ENCODE measurements at regions not wholly inside any gene's neighbourhood (a gene's known extent, or its start where the extent isn't known, plus 50 kb on each side); places are given as distances from the start of the nearest gene placed in this dataset.

DNA sequence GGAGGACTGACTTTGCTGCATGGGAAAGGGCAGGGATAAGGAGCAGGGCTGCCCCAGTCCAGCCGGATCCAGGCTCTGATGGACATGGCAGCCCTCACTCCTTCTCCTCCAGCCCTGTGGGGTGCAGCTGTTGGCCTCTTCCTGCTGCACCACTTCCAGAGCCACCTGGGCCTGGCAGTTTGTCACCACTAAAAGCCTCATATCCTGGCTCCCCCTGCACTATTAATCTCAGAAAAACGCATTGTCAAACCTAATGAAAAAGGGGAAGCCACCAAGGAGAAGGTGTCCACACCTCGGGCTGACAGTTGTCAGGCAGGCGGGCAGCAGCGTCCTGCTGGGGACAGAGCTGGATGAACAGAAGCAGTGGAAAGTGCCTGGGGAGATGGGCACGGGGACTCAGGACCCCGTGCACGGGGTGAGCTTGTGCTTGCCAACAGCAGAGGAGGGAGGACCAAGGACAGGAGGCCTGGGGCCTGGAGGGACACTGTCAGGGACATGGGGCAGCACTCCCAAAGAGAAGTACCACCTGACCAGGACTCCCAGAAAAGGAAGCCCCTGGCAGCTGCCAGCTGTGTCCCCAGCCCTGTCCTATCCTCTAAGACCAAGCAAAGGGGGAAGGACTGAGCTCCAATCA lies 151.1 kb upstream of the TSHZ3 start:
- Histone ChIP-seq H3K4me3 (no peak overlapping the region), H3K36me3 (no peaks in the 10 kb centered on the region), H3K9me3 (replicated peaks) (no peaks in the 10 kb centered on the region), H3K27me3 (replicated peaks) (no peaks in the 10 kb centered on the region; the same call in 1 of the 2 replicates), H3K4me1 (replicated peaks) (no peaks in the 10 kb centered on the region), H3K27ac (no peak overlapping the region)
- DNase-seq (ENCODE audit: low read depth in 1 of 2, low spot score in 2 of 2): peak in 1 of 2 experiments; percentile 33

DNA sequence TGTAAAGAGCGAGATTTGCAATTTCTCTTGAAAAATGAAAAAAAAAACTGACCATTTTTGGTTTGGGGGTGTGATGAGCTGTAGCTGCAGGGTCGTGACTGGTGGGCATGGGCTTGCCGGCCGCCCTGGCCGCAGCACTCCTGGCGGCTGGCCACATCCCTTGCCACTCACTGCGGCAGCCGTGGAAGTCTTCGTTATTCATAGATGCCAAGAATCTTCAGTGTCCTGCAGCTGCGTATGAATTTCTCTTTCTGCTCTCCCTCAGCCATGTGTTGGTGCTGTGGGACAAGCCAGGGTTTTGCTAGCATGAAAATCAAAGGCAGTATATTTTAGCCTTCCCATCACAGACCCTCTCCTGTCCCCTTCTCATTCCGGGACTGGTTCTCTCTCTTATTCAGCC lies 151.7 kb upstream of the TSHZ3 start:
- DNase-seq (ENCODE audit: low read depth in 1 of 2, low spot score in 2 of 2): peak in 1 of 2 experiments; percentile 12
- Histone ChIP-seq H3K4me1 (replicated peaks) (no peaks in the 10 kb centered on the region), H3K27me3 (replicated peaks) (no peaks in the 10 kb centered on the region)

DNA sequence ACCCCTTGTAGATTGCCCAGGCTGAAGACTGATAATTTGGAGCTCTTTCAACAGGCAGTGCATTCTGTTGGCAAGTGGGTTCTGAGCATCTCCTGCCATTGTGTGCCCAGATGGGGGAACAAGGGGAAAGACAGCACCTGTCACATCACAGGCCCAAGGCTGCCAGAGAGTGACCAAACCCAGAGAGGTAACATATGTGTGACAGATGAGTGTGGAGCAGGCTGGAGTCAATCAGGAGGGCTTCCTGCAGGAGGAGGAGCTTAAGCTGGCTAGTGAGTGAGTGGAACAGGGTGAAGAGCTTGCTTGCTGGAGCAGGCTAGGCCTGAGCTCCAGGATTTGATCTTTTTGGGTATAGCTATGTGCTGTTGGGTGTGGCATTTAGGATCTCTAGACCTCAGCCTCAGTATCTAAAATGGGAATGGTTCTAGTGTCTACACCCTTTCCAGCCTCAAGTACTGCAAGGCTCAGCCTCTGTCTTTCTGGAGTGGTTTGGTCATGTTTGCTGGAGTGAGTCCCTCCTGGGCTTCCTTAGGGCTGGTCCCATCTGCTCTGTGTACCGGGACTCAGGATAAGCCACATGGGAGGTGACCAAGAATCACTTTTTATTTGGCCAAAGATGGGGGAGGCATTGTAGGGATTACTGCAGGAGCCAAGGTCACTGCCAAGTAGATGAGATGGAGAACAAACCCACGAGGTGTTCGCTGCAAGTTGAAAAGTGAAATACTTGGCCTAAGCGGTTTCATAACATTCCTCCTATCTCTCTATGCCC lies 152.4 kb upstream of the TSHZ3 start:
- peak in 1 of 2 experiments; percentile 19 for DNase-seq (ENCODE audit: low read depth in 1 of 2, low spot score in 2 of 2)
- no peak overlapping the region for H3K4me3 ChIP-seq

More for the DNA sequence above, 151.7 kb upstream of the TSHZ3 start:
- Histone ChIP-seq H3K4me3 (no peak overlapping the region), H3K36me3 (no peaks in the 10 kb centered on the region), H3K9me3 (replicated peaks) (no peaks in the 10 kb centered on the region), H3K27ac (no peak overlapping the region)

DNA sequence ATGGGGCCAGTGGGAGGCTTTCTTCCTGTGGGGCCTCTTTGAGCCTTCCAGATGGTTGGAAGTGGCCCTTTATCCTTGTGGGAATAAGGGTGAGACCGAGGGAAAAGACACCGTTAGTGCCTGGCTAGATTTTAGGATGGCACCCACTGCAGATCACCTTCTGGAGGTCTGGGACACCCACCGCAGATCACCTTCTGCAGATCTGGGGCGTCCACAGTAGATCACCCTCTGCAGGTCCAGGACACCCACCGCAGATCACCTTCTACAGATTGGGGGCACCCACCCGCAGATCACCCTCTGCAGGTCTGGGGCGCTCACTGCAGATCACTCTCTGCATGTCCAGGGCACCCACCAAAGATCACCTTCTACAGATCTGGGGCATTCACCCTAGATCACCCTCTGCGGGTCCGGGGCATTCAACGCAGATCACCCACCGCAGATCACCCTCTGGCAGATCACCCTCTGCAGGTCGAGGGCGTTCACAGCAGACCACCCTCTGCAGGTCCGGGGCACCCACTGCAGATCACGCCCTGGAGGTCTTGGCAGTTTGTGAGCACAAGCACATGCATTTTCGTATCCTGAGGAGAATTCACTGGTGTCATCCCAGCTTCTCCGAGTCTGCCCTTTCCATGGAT lies 153.4 kb upstream of the TSHZ3 start:
- H3K27me3 ChIP-seq (replicated peaks): no peaks in the 10 kb centered on the region
- H3K4me1 ChIP-seq (replicated peaks): no peaks in the 10 kb centered on the region
- H3K4me3 ChIP-seq: no peak overlapping the region
- no peak overlapping the region for H3K27ac ChIP-seq
- no peaks in the 10 kb centered on the region for H3K36me3 ChIP-seq
- no peaks in the 10 kb centered on the region for H3K9me3 ChIP-seq (replicated peaks)
- DNase-seq (ENCODE audit: low read depth in 1 of 2, low spot score in 2 of 2): peak in 1 of 2 experiments; percentile 29

More for the DNA sequence above, 152.4 kb upstream of the TSHZ3 start:
- Histone ChIP-seq H3K27me3 (replicated peaks) (no peaks in the 10 kb centered on the region), H3K27ac (no peak overlapping the region), H3K4me1 (replicated peaks) (no peaks in the 10 kb centered on the region), H3K36me3 (no peaks in the 10 kb centered on the region), H3K9me3 (replicated peaks) (no peaks in the 10 kb centered on the region)

DNA sequence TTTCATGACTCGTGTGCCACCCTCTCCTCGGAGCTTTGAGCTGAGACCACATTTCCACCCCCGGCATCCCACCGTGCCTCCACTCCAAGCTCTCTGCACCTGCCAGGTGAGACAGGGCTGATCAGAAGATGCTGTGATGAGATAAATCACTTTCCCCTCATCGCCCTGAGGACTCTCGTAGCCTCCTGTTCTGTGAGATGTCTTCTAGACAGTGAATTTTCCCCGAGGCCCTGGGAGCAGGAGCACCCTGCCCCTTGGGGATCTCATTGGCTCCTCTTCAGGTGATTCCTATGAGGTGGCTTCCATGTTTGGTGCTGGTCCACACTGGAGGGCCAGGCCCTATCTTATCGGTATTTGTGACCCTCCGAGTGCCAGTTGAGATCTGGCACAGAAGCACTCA lies 154.0 kb upstream of the TSHZ3 start:
- Histone ChIP-seq H3K27me3 (replicated peaks) (no peaks in the 10 kb centered on the region), H3K4me3 (no peak overlapping the region), H3K27ac (no peak overlapping the region), H3K9me3 (replicated peaks) (no peaks in the 10 kb centered on the region), H3K36me3 (no peaks in the 10 kb centered on the region), H3K4me1 (replicated peaks) (no peaks in the 10 kb centered on the region)
- peak in 1 of 2 experiments; percentile 21 for DNase-seq (ENCODE audit: low read depth in 1 of 2, low spot score in 2 of 2)

DNA sequence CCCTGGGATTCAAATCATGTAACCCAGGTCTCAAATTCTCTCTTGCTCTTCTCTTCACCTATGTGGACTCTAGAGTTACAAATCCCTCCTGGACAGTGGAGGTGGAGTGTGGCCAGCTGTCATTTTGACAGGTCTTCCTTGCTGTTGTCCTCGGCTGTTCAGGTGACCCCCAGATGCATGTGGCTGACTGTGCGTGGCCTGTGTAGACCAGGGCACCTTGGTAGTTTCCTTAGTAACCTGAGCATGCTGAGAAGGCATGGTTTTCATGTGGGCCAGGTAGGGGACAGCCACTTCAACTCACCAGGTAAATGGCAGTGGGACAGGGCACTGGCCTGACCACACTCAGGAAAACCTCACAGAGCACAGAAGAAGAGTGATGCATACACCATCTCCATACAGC lies 155.0 kb upstream of the TSHZ3 start:
- no peaks in the 10 kb centered on the region for H3K27me3 ChIP-seq (replicated peaks)
- H3K4me1 ChIP-seq (replicated peaks): no peaks in the 10 kb centered on the region
- DNase-seq (ENCODE audit: low read depth in 1 of 2, low spot score in 2 of 2): peak in 1 of 2 experiments; percentile 19
- no peak overlapping the region for H3K4me3 ChIP-seq
- no peaks in the 10 kb centered on the region for H3K36me3 ChIP-seq
- H3K27ac ChIP-seq: no peak overlapping the region
- H3K9me3 ChIP-seq (replicated peaks): no peaks in the 10 kb centered on the region

DNA sequence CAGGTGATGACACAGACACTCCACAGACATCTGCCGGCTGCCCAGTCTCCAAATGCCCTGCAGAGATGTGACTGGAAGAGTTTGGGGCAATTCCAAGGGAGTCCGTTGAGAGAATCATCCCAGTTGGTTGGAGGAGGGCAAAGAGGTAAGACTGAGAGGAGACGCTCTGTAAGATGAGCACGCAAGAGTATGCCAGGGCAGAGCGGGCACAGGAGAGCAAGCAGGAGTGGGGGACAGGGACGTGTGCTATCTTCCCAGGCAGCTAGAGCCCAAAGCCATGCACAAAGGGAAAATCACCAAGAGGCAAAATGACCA lies 156.3 kb upstream of the TSHZ3 start:
- Histone ChIP-seq H3K27me3 (replicated peaks) (no peaks in the 10 kb centered on the region), H3K27ac (no peak overlapping the region), H3K4me1 (replicated peaks) (no peaks in the 10 kb centered on the region), H3K4me3 (no peak overlapping the region), H3K36me3 (no peaks in the 10 kb centered on the region), H3K9me3 (replicated peaks) (no peaks in the 10 kb centered on the region)
- DNase-seq (ENCODE audit: low read depth in 1 of 2, low spot score in 2 of 2): no peak

DNA sequence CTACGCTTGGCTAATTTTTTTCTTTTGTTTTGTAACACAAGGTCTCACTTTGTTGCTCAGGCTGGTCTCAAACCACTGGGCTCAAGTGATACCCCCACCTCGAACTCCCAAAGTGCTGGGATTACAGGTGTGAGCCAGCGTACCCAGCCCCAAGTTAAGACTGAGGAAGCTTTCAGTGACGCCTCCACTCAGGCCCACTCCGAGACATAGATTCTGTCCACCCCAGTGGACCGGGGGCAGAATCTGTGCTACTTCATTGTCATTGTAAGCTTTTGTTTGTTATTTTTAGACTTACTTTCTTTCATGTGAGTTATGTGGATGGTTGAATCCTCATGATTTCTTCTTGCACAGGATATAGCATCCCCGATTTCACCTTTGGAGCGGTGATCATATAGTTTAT lies 156.9 kb upstream of the TSHZ3 start:
- peak in 1 of 2 experiments; percentile 9 for DNase-seq (ENCODE audit: low read depth in 1 of 2, low spot score in 2 of 2)
- Histone ChIP-seq H3K9me3 (replicated peaks) (no peaks in the 10 kb centered on the region), H3K27ac (no peak overlapping the region), H3K4me3 (no peak overlapping the region), H3K36me3 (no peaks in the 10 kb centered on the region), H3K27me3 (replicated peaks) (no peaks in the 10 kb centered on the region), H3K4me1 (replicated peaks) (no peaks in the 10 kb centered on the region)

DNA sequence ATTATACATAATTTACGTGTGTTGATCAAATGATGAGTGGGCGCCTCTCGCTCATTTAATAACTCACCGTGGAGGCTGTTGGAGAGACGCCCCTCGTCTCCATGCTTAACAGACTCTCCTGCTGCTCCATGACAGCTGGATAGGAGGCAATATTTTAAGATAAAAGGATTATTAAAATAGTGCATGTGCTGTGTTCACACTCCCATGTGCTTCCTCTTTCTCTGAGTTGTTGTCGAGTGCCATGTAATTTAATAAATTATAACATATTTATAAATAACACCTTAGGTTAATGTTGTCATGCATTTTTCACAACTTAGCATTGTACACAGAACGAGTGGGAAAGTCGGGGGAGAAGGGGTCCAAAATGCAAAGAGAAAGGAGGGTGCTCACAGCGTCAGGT lies 161.4 kb upstream of the TSHZ3 start:
- Histone ChIP-seq H3K4me3 (no peak overlapping the region), H3K36me3 (no peaks in the 10 kb centered on the region), H3K27ac (no peak overlapping the region), H3K4me1 (replicated peaks) (no peaks in the 10 kb centered on the region), H3K27me3 (replicated peaks) (no peaks in the 10 kb centered on the region), H3K9me3 (replicated peaks) (no peaks in the 10 kb centered on the region)
- no peak for DNase-seq (ENCODE audit: low read depth in 1 of 2, low spot score in 2 of 2)

DNA sequence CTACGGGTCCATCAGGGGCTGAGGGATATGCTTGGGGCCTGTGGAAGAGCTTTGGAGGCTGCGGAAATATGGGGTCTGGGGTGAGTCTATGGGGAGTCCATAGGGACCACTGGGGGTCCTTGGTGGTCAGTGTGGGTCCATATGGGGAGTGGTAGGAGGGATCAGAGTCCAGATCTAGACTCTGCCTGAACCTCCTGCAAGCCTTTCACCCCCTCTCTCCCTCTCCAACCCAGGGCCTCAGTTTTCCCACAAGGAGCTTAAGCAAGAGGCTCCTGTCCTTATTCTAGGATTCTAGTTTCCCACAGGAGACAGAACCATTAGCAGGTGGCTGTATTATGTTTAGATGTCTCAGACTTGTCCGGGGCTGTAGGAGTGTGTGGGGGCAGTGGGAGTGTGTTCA lies 161.9 kb upstream of the TSHZ3 start:
- no peaks in the 10 kb centered on the region for H3K9me3 ChIP-seq (replicated peaks)
- H3K27ac ChIP-seq: no peak overlapping the region
- no peaks in the 10 kb centered on the region for H3K36me3 ChIP-seq
- H3K27me3 ChIP-seq (replicated peaks): no peaks in the 10 kb centered on the region
- peak in 1 of 2 experiments; percentile 25 for DNase-seq (ENCODE audit: low read depth in 1 of 2, low spot score in 2 of 2)
- H3K4me1 ChIP-seq (replicated peaks): no peaks in the 10 kb centered on the region
- no peak overlapping the region for H3K4me3 ChIP-seq

DNA sequence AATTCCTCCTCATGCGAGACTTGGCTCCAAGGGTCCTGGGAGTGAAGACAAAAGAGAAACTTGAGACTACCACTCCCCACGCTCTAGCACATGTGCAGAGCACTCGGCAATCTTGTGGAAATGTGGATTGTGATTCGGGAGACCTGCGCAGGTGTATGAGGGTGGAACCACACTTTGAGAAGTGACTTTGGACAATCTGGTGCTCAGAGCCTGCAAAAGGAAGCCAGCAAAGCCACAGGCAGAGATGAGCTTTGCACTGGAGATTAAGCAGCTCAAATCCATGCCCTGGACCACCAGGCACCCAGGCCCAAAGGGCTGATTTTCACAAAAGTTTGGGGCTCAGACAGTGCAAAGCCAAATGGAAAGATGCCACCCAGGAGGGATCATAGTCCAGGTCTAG lies 162.5 kb upstream of the TSHZ3 start:
- Histone ChIP-seq H3K36me3 (no peaks in the 10 kb centered on the region), H3K4me3 (no peak overlapping the region), H3K4me1 (replicated peaks) (no peaks in the 10 kb centered on the region), H3K27me3 (replicated peaks) (no peaks in the 10 kb centered on the region), H3K9me3 (replicated peaks) (no peaks in the 10 kb centered on the region), H3K27ac (no peak overlapping the region)
- peak in 1 of 2 experiments; percentile 9 for DNase-seq (ENCODE audit: low read depth in 1 of 2, low spot score in 2 of 2)

DNA sequence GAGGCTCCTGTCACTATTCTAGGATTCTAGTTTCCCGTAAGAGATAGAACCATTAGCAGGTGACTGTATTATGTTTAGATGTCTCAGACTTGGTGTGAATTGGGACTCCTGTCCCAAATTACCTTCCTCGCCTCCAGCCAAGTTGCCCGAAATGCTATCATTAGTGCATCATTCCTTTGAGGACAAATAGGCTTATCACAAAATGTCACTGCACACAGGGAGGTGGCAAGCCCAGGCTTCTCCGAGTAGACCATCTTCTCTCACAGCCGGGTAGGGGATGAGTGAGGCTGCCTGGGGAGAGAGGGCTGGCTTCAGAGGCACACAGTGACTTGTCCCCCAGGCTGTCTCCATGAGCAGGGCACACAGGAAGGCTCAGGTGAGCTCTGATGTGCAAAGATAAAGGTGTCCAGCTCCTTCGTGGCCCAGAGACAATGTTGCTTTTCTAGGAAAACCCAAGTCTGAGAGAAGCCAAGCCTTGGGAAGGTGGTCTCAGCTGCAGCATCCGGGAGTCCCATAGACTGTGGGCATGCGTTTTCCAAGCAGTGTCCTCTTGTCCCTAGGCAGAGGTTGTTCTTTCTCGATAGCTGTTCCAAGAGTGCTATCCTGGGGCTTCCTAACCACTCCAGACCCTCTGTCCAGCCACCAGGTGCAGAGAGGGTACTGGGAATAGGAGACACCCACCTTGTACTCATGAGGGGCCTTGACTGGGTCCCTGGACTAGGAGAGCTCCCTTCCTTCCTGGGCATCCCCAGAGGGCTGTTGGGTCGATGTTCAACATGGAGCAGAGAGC lies 163.1 kb upstream of the TSHZ3 start:
- Histone ChIP-seq H3K9me3 (replicated peaks) (no peaks in the 10 kb centered on the region), H3K27ac (no peak overlapping the region), H3K4me3 (no peak overlapping the region), H3K27me3 (replicated peaks) (no peaks in the 10 kb centered on the region), H3K4me1 (replicated peaks) (no peaks in the 10 kb centered on the region), H3K36me3 (no peaks in the 10 kb centered on the region)
- peak in 1 of 2 experiments; percentile 19 for DNase-seq (ENCODE audit: low read depth in 1 of 2, low spot score in 2 of 2)

DNA sequence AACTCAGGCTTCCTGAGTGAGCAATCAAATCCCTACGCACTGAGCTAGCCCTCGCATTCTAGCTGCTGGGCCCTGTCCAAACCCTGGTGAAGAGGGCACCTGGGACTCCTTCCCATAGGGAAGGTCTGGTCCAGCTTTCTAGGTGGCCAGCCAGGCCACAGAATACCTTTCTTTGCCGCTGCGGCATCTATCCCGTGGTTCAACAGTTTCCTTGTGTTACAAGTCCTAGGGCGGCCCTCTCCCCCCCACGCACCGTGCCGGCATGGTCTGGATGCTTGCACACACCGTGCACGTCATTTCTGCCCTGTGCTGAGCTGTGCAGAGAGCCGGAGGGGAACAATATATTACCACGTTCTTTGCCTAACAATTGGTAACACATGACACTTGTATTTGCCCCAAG lies 164.6 kb upstream of the TSHZ3 start:
- Histone ChIP-seq H3K27me3 (replicated peaks) (no peaks in the 10 kb centered on the region), H3K4me1 (replicated peaks) (no peaks in the 10 kb centered on the region), H3K4me3 (no peak overlapping the region), H3K9me3 (replicated peaks) (no peaks in the 10 kb centered on the region), H3K27ac (no peak overlapping the region), H3K36me3 (no peaks in the 10 kb centered on the region)
- DNase-seq (ENCODE audit: low read depth in 1 of 2, low spot score in 2 of 2): peak in 1 of 2 experiments; percentile 19
